ENCODE measurements at regions not wholly inside any gene's neighbourhood (a gene's known extent, or its start where the extent isn't known, plus 50 kb on each side); places are given as distances from the start of the nearest gene placed in this dataset.

DNA sequence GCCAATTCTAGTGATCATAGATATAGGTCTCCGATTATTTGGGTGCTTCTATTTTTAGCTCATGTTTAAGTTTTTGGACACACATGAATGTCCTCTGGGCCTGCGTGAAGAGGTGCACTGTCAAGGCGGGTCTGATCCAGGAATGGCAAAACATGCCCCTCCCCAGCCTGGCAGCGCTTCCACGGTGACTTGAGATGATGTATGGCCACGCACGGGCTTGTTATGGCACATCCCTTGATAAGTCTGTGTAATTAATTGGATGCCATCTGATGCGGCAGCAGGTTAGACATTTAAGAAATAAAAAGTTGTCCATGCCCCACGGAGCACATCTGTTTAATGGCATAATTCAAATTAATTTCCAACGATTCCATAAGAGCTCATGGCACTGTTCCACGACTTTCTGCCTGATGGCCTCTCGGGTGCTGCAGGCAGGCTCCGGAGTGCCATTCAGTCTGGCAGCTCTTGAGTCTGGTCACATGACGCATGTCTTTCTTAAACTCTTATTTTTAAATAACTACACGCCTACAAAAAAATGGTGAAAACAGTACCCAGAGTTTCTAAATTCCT is 151.4 kb downstream of the ACKR3 start:
- no peak for DNase-seq

DNA sequence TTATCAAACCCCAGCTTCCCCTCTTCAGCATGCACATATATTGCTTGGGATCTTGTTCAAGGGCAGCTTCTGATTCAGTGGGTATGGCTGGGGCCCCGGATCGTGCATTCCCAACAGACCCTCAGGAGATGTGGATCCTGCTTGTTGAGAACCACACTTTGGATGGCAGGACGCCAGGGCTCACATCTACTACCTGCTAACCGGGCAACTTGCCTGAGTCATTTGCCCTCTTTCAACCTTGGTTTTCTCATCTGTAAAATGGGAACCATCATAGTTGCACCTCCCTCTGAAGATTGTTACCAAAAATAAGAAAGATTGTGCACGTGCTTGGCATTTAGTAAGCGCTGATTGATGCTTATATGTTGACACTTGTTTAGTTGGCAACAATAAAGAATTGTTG is 154.6 kb downstream of the ACKR3 start:
- no peak for DNase-seq

GRCh38 chr2:236726701-236727450 is 157.3 kb downstream of the ACKR3 start:
- no peak for DNase-seq

- DNase-seq: no peak
These were observed 159.5 kb downstream of the ACKR3 start for GRCh38 chr2:236728916-236729670.

GRCh38 chr2:236730393-236730792 is 160.8 kb downstream of the ACKR3 start:
- DNase-seq: no peak

- peak; percentile 29 for DNase-seq
These were observed 162.3 kb downstream of the ACKR3 start for GRCh38 chr2:236731767-236732580.

DNA sequence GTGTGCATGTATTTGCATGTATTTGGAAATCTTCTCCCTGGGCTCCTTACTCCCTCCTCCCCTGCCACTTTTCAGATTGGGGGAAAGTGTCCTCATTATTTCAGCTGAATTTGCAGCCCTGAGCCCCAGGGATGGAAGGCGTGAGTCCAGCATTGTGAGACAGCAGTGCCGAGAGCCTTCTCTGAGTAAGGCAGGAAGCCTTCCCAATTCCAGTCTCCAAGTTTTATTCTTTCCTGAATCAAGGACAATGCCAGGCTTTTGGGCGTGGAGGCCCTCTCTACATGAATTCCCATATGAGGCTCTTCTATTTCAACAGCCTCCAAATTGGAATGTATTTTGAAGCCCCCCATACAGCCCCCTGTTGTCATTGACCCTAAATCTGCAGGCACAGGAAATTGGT is 163.5 kb downstream of the ACKR3 start:
- DNase-seq: no peak

- no peak for DNase-seq
These were observed 166.2 kb downstream of the ACKR3 start for GRCh38 chr2:236735825-236736238.

DNA sequence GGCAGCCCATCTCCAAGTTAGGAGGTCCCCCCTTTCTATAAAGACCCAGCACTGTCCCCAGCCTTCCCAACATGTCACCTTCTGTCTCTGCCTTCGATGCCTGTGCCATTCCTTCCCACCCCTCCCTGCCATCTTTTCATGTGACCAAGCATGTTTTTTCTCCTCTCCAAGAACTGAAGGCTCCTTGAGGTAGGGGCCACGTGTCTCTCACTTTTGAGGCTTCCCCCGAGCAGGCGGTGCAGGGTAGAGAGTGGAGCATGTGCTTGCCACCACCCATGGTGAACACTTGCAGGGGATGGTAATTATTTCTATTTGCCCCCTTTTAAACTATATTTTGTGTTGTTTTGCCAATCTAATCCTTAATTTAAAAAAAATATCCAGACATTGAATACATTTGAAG is 168.4 kb downstream of the ACKR3 start:
- no peak for DNase-seq

- DNase-seq: no peak
These were observed 169.3 kb downstream of the ACKR3 start for GRCh38 chr2:236738896-236739295.

- no peak for DNase-seq
These were observed 170.0 kb downstream of the ACKR3 start for GRCh38 chr2:236739663-236740062.

DNA sequence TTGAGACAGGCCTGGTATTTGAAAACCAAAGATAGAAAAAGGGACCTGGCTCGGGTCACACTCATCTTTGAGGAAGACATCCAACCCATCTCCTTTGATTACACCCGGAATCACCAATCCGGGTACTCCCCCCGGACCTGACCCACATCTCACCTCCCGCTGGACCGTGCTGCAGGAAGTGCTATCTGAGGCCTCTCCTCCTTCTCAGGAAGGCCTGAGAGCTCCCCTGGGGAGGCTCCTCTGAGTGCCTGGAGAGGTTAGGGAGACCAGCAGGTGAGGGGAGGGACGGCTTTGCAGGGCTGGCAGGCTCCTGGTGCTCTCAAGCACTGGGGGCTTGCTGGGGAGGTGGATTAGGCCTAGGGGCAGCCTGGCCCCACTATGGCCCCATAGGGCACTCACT is 170.9 kb downstream of the ACKR3 start:
- no peak for DNase-seq

DNA sequence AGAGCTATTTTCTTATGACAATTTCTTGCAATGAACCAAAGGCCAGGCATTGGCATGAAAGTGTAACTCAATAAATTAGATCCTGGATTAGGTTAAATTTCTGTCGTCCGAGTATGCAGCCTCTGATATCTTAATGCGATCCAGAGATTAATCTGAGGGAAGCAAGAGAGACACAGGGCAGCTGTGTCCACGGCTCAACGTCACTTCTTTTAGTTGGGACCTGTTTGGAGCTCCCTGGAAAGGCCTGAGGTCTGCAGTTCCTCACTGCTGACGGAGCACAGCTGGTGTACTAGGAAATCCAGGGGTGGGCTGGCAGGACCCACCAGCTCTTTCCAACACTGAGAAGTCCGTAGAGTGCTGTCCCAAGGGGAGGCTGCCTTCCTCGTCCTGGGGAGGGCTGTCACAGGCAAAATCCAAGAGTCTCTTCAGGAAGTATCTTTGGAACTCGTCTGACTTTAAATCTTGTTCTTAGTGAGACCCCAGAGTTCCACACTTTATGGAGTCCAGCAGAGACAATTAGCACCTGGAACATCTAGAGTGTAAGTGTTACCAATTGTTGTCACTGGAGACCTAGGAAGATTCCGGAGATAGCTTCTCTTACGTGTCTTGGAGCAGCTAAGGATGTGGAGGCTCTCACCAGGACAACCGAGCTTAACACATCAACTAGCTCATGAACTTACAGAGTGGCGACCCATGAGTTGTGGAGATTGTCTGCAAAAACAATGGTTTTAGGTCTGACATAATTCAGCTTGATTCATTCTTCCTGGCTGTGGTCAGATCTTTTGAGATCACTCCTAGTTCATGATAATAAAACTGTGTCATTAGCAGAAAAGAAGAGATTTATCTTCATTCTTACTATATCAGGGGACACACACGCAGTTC is 173.7 kb downstream of the ACKR3 start:
- peak; percentile 40 for DNase-seq

- no peak for DNase-seq
These were observed 174.3 kb downstream of the ACKR3 start for GRCh38 chr2:236743921-236744280.

DNA sequence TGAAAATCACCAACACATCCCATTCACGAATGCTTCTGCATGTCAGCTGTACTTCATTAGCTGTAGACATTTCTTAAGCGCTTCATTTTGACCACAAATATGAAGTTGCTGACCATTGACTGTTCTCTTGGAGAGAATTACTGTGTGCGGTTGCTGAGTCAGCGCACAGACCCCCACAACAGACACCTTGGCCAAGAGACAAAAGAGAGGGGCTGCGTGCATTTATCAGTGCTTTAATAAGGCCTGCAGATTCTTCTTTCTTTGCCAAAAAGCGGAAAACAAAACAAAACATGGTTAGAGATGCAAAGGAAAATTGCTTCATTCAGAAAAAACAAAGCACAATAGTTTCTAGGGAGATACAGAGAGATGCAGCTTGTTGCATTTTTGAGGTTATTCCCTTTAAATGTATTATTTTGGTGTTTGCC is 174.7 kb downstream of the ACKR3 start:
- DNase-seq: peak; percentile 54

- DNase-seq: no peak
These were observed 175.1 kb downstream of the ACKR3 start for GRCh38 chr2:236744716-236745115.

GRCh38 chr2:236745420-236746210 is 176.0 kb downstream of the ACKR3 start:
- no peak for DNase-seq

DNA sequence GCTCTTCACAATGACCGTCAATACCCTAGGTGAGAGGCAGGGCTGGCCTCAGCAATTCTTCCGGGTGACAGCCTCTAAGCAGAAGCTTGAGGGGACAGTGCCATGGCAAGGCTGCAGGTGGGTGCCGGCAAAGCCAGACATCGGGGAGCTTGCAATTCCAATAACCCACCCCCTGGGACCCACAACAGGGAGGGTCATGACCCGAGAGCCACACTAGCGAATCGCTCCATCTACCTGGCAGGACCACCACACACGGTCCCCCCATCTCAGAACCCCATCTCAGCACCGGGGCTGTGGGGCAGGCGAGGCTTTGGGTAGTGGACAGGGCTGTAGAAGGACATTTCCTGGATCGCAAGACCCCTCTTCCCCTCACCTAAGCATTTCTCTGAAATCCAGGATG is 177.2 kb downstream of the ACKR3 start:
- no peak for DNase-seq

GRCh38 chr2:236747426-236747825 is 177.8 kb downstream of the ACKR3 start:
- no peak for DNase-seq

DNA sequence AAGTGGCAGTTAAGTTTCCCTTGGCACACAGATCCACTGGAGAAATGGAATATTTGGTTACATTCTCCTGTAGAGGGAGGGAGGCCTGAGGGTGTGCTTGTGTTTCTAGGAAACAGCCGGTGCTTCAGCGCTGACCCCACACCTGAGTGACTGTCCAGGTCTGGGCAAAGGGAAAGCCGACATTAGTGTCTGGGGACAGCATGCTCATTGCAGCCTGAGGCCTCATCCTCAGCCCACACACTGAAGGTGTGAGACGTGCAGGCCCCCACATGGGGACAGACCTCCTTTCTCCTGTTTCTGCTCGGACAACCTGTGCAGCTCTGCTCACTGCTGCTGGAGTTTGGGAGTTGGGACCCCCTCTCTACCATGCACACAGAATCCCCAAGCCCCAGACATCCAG is 178.3 kb downstream of the ACKR3 start:
- DNase-seq: no peak

- DNase-seq: peak; percentile 96
These were observed 178.8 kb downstream of the ACKR3 start for GRCh38 chr2:236748385-236748784.
